Tibial artery (tissue), 4 donors: ENCODE measurements at regions not wholly inside any gene's neighbourhood (a gene's known extent, or its start where the extent isn't known, plus 50 kb on each side); places are given as distances from the start of the nearest gene placed in this dataset.
A peak's percentile ranks its signal among the peaks of the same experiment; 100 is the strongest.

Experiments used
- DNase-seq, 2 donors: peaks; one replicate each; pipeline ENCODE4 v3.0.0-alpha.2; 2019
- H3K27ac ChIP-seq, 2 donors: fragments of 200-600 bp; sonication (generic) in 1 of 2; 1 replicate in 1 of 2; 2 replicates in 1 of 2; pipeline ENCODE4 v1.5.1; 2018 to 2019; ENCODE audit warnings: mild to moderate bottlenecking in 1 of 2
- H3K27me3 ChIP-seq, 2 donors: fragments of 200-600 bp; sonication (generic) in 1 of 2; one replicate each; pipeline versions ENCODE4 v1.5.1 to v1.6.0; 2016 to 2019
- H3K36me3 ChIP-seq, 3 donors: fragments of 200-600 bp; sonication (generic) in 2 of 3; one replicate each; pipeline ENCODE4 v1.5.1; 2016 to 2019; ENCODE audit warnings: mild to moderate bottlenecking in 2 of 3
- H3K4me1 ChIP-seq, 4 donors: fragments of 200-600 bp; sonication (generic) in 2 of 4; 1 replicate in 3 of 4; 2 replicates in 1 of 4; pipeline ENCODE4 v1.5.1; 2016 to 2019
- H3K4me3 ChIP-seq, 2 donors: fragments of 200-600 bp; sonication (generic) in 1 of 2; 1 replicate in 1 of 2; 2 replicates in 1 of 2; pipeline ENCODE4 v1.5.1; 2018 to 2019; ENCODE audit warnings: mild to moderate bottlenecking in 2 of 2
- H3K9me3 ChIP-seq, 3 donors: fragments of 200-600 bp; sonication (generic) in 1 of 3; one replicate each; pipeline ENCODE4 v1.5.1; 2016 to 2019
- intact Hi-C: fragments of 100-400 bp; cut with DNase I; formaldehyde crosslinking; loops from one replicate; pipeline ENCODE4 v1.15.0; 2023; ENCODE audit warnings: low total_unique reads
- TF ChIP-seq, protein P1 (sequence below), 2 experiments: fragments of 200-600 bp in 1 of 2; fragments of 450-650 bp in 1 of 2; IDR thresholded peaks; one replicate each; pipeline ENCODE4 v1.5.1; 2017 to 2019; ENCODE audit warnings: antibody characterized with exemption in 2 of 2, mild to moderate bottlenecking in 1 of 2, moderate library complexity in 1 of 2

DNA sequence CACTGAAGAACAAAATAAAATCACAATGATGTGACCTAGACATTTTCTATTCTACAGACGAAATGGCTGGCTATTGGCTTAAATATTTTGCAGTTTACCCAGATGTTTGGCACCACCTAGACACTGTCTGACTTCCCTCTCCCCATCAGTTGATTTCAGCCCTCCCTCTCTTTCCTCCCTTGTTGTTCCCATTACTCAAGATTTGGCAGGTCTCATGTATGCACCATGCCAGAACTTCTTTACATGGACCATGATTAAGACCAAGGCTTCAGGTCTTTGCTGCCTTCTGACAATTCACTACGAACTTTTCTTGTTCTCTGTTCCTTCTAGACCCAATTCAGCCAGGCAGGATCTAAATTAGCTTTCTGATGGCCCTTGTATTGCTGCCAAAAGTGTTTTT is 66.6 kb upstream of the GDNF start:
- Histone ChIP-seq H3K9me3 (no peaks in the 10 kb centered on the region), H3K4me1 (no peaks in the 10 kb centered on the region), H3K4me3 (no peak overlapping the region), H3K27me3 (no peaks in the 10 kb centered on the region), H3K36me3 (no peaks in the 10 kb centered on the region), H3K27ac (no peak overlapping the region)
- TF ChIP-seq, protein P1, sequence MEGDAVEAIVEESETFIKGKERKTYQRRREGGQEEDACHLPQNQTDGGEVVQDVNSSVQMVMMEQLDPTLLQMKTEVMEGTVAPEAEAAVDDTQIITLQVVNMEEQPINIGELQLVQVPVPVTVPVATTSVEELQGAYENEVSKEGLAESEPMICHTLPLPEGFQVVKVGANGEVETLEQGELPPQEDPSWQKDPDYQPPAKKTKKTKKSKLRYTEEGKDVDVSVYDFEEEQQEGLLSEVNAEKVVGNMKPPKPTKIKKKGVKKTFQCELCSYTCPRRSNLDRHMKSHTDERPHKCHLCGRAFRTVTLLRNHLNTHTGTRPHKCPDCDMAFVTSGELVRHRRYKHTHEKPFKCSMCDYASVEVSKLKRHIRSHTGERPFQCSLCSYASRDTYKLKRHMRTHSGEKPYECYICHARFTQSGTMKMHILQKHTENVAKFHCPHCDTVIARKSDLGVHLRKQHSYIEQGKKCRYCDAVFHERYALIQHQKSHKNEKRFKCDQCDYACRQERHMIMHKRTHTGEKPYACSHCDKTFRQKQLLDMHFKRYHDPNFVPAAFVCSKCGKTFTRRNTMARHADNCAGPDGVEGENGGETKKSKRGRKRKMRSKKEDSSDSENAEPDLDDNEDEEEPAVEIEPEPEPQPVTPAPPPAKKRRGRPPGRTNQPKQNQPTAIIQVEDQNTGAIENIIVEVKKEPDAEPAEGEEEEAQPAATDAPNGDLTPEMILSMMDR (IDR thresholded peaks at IDR 0.05), result no peak
- intact Hi-C loops, result no loop called here
- DNase-seq, result no peak

DNA sequence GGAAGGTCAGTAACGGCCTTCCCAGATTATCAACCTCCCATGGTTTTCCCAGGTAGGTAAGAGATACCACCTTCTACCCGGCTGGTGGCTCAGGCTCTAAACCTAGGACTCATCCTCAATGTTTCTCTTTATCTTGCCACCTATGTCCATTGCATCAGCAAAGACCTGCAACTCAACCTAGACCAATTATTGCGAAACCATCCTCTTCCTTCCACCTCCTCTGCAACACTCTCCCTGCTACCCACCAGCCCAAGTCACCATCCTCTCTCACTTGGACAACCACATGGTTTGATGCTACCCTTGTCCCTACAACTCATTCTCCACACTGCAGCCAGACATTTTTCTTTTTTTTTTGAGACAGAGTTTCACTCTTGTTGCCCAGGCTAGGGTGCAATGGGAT is 65.4 kb upstream of the GDNF start:
- no peak for DNase-seq
- intact Hi-C loops, result no loop called here
- no peaks in the 10 kb centered on the region for H3K36me3 ChIP-seq
- H3K4me1 ChIP-seq, result no peaks in the 10 kb centered on the region
- no peaks in the 10 kb centered on the region for H3K9me3 ChIP-seq
- TF ChIP-seq, protein P1 (IDR thresholded peaks at IDR 0.05), result no peak
- no peaks in the 10 kb centered on the region for H3K27me3 ChIP-seq
- no peak overlapping the region for H3K27ac ChIP-seq
- H3K4me3 ChIP-seq, result no peak overlapping the region

DNA sequence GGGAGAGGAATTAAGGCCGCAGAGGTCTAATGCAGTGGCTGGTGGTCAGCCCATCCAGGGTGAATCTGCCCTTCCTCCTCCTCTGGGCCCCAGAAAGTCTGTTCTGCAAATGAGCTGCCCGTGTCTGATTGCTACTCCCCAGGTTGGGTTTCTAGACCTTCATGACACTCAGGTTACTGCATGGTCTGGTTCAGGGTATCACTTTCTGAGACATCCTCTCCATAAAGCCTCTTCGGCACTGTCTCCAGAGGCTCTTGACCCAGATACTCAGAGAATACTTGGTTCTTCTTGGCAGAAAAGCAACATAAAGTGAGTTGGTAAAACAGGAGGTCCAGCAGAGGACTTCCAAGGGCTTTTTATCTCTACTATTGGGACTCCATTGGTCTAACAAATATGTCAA is 62.5 kb upstream of the GDNF start:
- no peak for DNase-seq
- intact Hi-C loops, result no loop called here
- H3K4me3 ChIP-seq, result no peak overlapping the region
- TF ChIP-seq, protein P1 (IDR thresholded peaks at IDR 0.05), result no peak
- no peaks in the 10 kb centered on the region for H3K36me3 ChIP-seq
- no peak overlapping the region for H3K27ac ChIP-seq
- no peaks in the 10 kb centered on the region for H3K9me3 ChIP-seq
- H3K27me3 ChIP-seq, result no peaks in the 10 kb centered on the region
- H3K4me1 ChIP-seq, result no peaks in the 10 kb centered on the region

DNA sequence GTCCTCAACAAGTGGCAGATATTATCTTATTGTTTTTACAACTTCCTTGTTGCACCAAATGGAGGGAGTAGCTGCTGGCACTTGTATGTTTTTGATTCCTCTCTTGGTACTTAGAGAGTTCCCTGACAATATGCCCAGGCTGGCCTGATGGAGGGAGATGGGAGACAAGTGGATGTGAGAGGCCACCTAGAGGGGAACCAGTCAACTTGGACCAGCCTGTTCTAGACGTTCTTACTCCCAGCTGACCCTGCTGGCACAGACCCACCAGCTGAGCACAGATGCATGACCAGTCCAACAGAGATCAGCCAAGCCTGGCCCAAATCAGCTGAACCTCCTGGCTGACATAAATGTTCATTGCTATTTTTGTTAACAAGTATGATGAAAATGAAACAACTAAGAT is 60.9 kb upstream of the GDNF start:
- no peak overlapping the region for H3K27ac ChIP-seq
- intact Hi-C loops, result no loop called here
- H3K4me3 ChIP-seq, result no peak overlapping the region
- H3K36me3 ChIP-seq, result no peaks in the 10 kb centered on the region
- peak; percentile 59 to 71 for DNase-seq
- TF ChIP-seq, protein P1 (IDR thresholded peaks at IDR 0.05), result no peak
- H3K27me3 ChIP-seq, result no peaks in the 10 kb centered on the region
- no peaks in the 10 kb centered on the region for H3K4me1 ChIP-seq
- H3K9me3 ChIP-seq, result no peaks in the 10 kb centered on the region

DNA sequence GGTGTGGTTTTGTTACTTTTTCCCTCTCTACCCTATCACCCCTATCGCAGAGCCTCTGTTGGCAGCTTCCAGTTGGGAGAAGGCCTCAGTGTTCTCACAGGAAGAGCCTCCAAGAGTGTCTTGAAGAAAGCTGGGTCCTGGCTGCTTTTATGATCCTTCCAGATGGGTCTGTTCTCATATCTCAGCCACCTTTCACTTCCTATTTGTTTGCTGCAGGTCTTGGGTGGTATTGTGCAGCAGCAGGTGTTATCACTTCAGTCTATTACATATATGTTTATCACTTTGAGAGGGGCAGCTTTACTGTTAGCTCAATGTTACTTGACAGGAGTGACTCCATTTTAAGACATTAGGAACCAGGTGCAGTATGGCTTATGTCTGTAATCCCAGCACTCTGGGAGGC is 59.2 kb upstream of the GDNF start:
- TF ChIP-seq, protein P1 (IDR thresholded peaks at IDR 0.05), result no peak
- no peaks in the 10 kb centered on the region for H3K27me3 ChIP-seq
- no peaks in the 10 kb centered on the region for H3K9me3 ChIP-seq
- no peak for DNase-seq
- intact Hi-C loops, result no loop called here
- H3K27ac ChIP-seq, result no peak overlapping the region
- no peak overlapping the region for H3K4me3 ChIP-seq
- H3K4me1 ChIP-seq, result no peaks in the 10 kb centered on the region
- no peaks in the 10 kb centered on the region for H3K36me3 ChIP-seq

DNA sequence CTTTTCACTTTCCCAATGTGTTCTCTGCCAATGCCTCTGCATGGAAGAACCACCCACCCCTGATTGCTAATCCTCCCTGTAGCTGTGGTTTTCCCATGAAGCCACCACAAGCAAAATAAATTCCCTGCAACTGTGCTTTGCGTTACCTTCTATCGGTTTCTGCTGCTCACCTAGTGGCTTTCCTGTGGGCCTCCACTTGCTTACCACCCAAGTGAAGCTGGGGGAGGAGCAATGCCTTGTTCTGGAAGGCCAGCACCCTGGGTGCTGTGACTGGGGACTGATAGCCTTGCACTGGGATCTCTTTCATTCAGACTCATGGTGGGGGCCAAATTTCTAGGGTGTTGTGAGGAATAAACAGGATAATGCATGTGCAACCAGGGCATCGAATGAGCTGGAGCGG is 56.3 kb upstream of the GDNF start:
- DNase-seq, result no peak
- Histone ChIP-seq H3K4me1 (no peaks in the 10 kb centered on the region), H3K27ac (no peak overlapping the region), H3K27me3 (no peaks in the 10 kb centered on the region), H3K9me3 (no peaks in the 10 kb centered on the region), H3K36me3 (no peaks in the 10 kb centered on the region), H3K4me3 (no peak overlapping the region)
- TF ChIP-seq, protein P1 (IDR thresholded peaks at IDR 0.05), result no peak
- intact Hi-C loops, result no loop called here
